ENCODE measurements at regions not wholly inside any gene's neighbourhood (a gene's known extent, or its start where the extent isn't known, plus 50 kb on each side); places are given as distances from the start of the nearest gene placed in this dataset.
"Not testable (repeated sequence)": the region's sequence is repeated elsewhere in the genome, so short reads cannot be mapped to it uniquely, and the experiment has no call there.

DNA sequence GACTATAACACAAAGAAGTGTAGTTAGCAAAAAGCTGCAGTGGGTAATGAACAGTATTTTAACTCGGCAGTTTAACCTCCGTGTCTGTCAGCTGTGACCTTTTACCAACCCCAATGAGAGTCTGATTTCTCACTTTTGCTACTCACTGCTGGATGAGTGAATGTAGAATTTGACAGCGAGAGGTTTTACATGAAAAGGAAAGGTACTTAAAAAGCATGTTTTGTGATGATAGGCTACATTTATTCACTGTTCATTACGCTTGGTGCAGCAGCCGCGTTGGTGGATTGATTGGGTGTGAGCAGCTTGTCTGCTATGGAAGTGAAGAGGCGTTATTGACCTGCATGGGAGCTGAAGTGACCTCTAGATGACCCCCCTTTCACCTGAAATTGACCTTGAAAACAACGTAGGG, 867.7 kb downstream of the NR2F1-AS1 start:
- no peak for DNase-seq (ENCODE audit: low spot score)
- intact Hi-C loops (cut with DNase I) = no loop called here

DNA sequence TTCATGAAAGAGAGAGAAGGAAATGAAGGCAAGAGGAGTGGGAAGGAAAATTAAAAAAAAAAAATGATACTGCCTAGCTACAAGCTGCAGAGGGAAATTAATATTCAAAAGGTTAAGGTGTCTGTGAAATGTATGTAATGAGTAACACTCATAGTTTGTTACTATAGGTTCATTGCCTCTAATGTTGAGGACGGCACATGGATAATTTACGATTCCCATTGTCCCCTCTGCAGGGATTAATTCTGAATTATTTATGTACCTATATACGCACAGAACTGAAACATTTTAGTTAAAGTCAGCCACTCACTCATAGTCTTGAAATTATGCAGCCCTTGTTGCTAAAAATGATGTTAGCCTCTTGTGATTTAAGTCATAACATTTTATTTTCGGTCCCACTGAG, 869.1 kb downstream of the NR2F1-AS1 start:
- intact Hi-C loops (cut with DNase I) = no loop called here
- DNase-seq (ENCODE audit: low spot score) = no peak

DNA sequence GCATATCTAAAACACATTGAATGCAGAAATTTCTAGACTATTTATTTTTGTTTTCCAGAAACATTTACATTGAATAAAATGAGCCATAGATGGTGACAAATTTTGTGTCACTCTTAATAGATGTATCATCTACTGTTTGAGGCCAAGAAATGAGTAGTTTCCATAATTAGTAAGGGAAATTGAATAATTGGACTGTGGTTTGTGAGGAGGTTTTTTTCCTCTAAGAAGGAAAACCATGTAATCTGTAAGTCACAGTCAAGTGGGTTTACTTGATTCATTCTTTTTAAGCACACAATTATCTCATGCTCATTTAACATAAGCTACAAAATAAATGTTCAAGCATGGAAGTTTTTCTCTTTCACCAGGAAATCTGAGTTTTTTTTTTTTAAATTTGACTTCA, 876.4 kb downstream of the NR2F1-AS1 start:
- DNase-seq (ENCODE audit: low spot score) = no peak
- intact Hi-C loops (cut with DNase I) = no loop called here

DNA sequence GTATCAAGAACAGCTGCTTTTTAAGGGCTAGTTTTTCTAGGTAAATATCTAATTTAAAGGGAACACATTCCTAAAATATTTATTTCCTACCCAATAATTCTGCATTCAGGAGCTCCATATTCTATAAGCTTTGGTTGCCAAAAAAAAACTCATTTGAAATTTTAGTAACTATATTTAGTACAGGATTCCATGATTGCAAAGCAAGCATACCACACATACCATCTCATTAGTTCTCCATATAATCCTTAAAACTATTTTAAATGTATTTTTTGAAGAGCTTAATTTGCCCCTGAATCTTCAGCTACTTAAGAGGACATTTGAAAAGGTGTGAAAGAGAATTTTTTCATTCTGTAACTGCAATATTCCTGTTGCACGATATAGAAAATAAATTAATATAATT, 877.0 kb downstream of the NR2F1-AS1 start:
- no peak for DNase-seq (ENCODE audit: low spot score)
- intact Hi-C loops (cut with DNase I) = no loop called here

DNA sequence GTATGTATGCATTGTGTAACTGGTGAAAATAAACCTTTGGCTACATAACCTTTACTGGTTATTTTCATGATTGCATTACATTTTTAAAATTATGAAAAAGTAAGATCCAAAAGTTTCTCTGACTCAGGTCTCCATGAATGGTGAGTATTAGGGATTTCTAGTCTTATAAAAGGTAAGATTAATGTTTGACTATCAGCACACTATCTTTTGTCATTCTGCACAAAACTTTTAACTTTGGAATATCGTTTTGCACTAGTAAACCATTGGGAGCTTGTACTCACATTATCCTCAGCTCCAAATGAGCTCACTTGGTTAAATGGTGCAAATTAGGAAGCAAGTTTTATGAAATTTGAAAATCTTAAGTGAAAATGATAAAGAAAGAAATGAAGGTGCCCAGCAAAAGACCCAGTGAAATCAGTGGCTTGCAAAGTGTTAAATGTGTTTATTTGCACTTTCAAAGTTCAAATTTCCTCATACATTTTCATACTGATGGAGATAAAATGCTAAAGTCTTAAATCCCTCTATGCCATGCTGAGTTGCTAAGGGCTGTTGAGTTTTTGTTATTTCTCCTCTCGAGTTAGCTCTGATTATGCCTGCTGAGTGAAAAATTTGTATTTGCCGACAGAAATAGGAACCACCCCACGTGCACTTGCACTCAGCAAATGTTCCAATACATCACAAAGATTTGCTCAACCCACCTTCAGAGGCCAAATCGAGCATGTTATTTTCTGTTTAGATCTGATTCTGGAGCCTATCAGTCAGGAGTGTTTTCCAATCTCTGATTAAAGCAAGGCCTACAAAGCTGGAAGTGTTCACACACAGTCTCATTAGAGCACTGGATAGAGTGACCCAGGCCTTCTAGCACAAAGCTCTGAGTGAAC, 885.7 kb downstream of the NR2F1-AS1 start:
- intact Hi-C loops (cut with DNase I) = no loop called here
- no peak for DNase-seq (ENCODE audit: low spot score)

DNA sequence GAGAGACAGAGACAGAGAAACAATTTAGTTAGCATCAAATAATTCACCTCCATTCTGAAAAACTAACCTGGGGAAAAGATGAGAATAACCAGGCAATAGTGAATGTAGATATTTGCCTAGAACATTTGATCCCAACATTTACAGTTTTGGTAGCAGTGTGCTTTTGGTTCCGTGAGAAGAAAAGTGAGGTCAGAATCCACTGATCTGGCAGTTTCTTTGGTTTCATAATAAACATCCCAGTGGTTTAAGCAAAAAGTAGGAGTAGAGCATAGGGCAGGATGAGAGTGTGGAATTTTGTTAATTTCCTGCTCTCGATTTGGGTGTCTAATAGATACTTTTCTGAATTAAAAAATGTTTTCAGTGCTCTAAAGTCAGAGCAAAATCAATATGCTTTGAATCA, 887.0 kb downstream of the NR2F1-AS1 start:
- no peak for DNase-seq (ENCODE audit: low spot score)
- intact Hi-C loops (cut with DNase I) = no loop called here

DNA sequence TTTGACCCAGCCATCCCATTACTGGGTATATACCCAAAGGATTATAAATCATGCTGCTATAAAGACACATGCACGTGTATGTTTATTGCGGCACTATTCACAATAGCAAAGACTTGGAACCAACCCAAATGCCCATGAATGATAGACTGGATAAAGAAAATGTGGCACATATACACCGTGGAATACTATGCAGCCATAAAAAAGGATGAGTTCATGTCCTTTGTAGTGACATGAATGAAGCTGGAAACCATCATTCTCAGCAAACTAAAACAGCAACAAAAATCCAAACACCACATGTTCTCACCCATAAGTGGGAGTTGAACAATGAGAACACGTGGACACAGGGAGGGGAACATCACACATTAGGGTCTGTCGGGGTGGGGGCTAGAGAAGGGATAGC, 889.1 kb downstream of the NR2F1-AS1 start:
- DNase-seq (ENCODE audit: low spot score); intact Hi-C loops (cut with DNase I): not testable (repeated sequence)

DNA sequence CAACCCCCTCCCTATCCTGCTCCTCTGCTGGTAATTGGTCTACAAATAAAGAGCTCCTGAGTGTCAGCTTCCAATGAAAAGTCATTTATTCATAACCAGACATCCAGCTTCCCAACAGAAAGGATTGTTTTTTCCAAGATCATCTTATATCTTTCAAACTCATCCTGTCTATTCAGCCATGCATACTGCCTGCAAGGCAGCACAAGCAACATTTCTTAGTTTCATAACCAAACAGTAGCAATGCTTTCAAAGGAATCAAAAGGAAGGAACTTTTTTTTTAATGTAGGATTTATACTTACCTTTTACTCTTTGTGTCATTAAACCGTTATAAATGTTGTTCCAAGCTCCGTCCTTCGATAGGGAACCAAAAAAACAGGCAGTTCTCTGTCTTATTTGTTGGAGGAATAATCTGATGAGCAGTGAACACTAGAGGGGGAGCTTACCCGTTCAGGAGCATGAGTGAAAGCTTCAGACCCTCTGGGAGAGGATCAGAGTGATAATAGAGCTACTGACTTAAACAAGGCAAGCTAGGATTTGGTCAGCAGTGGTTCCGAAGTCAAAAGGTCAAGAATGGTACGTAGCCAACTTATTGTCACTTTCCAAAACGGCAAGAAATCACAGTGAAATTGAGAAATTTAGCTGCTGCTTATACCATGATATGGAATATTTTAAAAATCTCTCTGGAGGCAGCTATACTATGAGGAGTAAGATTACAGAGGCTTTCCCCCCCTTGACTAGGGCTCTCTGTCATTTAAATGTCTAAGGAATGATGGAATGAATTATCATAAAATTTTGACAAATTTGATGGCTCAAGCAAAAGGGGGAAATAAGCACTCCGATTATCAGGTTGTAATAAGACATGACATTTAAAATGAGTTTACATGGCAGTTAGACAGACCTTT, 892.9 kb downstream of the NR2F1-AS1 start:
- intact Hi-C loops (cut with DNase I) = no loop called here
- no peak for DNase-seq (ENCODE audit: low spot score)

DNA sequence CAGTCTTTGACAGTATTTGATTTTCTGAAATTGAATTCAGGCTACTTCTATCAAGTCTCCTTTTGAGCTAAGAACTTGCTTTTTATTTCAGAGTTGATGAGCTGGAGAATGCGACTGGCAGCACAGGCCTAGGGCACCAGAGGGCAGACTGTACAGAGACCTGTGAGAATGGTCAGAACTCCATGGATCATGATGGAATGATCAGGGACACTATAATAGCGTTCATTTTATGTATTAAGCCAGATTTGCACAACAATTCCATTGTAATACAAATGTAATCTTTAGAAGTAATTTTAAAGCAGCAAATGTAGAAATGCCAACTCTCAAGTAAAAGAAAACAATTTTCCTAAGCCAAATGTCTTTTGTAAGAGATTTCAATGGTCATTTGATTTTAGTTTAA, 902.4 kb downstream of the NR2F1-AS1 start:
- DNase-seq (ENCODE audit: low spot score) = no peak
- intact Hi-C loops (cut with DNase I) = no loop called here

DNA sequence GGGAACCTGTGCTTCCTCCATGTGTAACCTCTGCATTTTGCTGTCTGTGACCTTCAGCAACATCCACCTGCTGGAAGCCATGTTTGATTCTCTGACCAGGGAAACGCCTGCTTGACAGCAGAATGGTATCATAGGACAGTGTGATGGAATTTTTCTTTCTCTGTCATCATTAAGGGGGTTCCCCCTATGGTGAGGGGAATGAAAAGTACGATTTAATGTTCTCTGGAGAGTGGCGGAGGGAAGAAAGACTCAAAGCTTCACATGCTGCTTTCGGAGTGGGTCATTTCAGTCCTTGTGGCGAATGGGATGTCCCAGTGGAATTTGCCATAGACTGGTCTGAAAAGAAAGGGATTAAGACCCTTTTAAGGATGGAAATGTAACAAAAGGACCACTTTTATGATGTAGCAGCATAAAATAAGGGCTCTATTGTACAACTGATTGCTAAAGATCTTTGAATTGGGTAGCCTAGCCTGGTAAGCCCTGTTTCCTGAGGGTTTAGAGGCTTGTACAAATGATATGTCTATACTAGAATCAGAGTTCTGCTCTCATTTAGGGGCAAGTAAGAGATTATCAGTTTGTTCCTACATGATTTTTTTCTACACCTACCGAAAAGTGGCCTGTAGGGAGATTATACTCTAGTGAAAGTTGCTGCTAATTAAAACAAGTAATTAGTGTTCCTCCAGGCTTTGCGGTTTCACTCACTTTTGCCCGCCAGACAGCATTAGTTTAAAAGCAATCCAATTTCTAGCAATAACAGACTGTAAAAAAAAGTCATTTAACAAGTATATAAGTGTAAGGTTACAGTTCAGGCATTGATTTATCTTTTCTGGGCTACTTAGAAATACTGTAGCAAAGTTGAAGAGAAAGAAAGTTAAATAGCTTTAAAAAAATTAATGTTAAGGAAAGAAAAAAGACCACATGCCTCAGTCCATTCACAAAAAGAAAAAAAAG, 904.5 kb downstream of the NR2F1-AS1 start:
- intact Hi-C loops (cut with DNase I) = no loop called here
- no peak for DNase-seq (ENCODE audit: low spot score)

DNA sequence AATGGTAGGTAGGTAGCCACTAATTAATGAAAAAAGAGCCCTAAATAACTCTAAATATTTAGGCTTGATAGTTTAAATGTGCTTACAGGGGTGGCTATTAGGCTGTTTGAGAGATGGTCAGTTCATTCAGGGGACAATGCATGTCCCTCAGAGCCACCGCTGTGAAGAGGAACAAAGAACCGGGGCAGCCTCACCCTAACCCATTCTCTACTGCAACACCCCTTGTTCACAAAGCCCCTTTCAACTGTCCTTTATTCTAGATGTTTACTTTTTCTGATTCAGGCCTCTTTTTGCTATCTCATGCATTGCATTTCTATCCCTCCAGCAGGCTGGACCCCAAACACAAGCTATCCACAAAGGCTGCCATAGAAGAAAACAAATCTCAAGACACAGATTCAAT, 906.7 kb downstream of the NR2F1-AS1 start:
- intact Hi-C loops (cut with DNase I) = no loop called here
- no peak for DNase-seq (ENCODE audit: low spot score)

DNA sequence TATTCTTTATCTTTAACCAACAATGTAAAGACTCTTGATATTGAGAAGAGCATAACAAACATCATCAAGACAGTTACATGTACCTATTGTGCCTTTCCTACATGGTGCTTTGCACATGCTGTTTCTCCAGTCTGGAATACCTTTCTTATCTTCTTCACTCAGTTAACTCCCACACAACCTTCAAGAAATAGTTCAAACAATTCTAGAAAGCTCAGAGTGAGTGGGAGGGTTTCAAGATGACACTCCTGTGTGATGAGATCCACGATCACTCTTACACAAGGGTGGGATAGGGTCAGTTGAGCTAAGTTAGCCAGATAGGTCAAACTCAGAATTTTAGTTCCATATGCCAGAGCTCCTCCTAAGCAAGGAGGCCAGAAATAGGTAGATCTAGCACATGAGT, 915.5 kb downstream of the NR2F1-AS1 start:
- DNase-seq (ENCODE audit: low spot score) = no peak
- intact Hi-C loops (cut with DNase I) = no loop called here

DNA sequence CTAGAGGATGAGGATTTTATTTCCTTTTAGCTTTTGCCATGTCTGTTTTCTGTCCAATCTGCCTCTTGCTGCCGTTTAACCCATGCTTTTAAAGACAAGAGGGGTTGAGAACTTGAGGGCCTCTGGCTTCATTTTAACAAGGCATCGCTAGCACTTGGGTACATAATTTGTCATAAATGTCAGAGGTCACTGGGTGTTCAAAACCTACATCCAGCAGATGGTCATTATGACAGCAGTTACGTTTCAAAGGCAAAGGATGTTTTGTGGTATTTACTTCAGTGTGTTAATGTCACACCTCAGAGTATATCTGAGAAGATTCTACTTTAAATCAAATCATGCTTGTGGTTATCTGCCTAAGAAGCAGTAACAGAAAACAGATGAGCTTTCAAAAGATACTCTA, 918.3 kb downstream of the NR2F1-AS1 start:
- intact Hi-C loops (cut with DNase I) = no loop called here
- no peak for DNase-seq (ENCODE audit: low spot score)

DNA sequence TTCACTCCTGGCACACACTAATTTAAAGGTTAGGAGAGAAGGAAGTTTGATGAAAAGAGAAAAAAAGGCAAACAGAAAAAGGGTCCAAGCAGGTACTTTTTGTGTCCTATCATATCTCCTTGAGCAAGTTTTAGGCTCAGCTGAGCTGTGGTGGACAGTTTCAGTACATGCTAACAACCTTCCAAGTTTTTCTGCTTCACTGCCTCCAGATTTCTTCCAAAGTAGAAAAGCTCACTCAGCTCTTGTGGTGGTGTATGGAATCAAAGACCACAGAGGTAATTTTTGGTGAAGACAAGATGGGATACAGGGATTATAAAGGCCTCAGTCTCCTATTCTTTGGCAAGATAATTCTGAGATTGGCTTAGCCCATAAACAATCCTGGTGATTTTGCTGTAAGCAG, 921.8 kb downstream of the NR2F1-AS1 start:
- DNase-seq (ENCODE audit: low spot score) = no peak
- intact Hi-C loops (cut with DNase I) = no loop called here

DNA sequence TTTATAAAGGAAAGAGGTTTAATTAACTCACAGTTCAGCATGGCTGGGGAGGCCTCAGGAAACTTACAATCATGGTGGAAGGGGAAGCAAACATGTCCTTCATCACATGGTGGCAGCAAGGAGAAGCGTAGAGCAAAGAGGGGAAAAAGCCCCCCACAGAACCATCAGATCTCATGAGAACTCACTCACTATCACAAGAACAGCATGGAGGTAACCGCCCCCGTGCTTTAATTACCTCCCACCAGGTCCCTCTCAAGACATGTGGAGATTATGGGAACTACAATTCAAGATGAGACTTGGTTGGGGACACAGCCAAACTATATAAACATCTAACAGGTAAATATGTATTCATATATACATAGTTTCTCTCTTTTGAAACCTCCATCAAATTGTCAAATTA, 926.4 kb downstream of the NR2F1-AS1 start:
- DNase-seq (ENCODE audit: low spot score); intact Hi-C loops (cut with DNase I): not testable (repeated sequence)

DNA sequence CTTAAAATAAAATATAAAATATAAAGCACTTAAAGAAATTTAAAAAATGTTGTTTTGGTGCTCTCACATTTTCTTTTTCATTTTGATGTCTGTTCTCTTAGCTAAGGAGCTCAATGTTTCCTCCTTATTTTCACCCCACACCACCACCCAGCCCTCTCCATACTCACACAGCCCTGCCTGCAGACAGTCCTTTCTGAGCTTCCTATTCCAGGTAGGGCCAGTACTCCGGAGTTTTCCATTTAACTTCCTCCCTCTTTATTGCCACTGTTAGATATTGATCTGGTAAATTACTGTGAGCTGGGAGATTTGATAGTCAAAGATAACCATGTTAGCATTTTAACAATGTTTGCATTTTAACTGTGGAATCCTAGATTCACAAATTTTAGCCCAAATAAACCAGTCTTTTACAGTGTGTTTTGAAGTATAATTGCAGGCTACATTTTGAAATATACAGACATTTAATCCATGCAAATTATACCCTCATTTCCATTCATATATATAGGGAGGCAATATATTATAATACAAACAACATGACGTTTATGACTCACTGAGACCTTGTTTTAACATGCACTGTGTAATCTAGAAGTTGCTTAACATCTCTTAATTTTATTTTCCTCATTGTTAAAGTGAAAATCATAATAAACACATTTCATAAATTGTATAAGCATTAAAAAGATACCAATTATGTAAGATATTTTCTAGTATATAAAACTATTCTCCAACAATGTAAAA, 927.1 kb downstream of the NR2F1-AS1 start:
- intact Hi-C loops (cut with DNase I) = no loop called here
- DNase-seq (ENCODE audit: low spot score) = no peak

DNA sequence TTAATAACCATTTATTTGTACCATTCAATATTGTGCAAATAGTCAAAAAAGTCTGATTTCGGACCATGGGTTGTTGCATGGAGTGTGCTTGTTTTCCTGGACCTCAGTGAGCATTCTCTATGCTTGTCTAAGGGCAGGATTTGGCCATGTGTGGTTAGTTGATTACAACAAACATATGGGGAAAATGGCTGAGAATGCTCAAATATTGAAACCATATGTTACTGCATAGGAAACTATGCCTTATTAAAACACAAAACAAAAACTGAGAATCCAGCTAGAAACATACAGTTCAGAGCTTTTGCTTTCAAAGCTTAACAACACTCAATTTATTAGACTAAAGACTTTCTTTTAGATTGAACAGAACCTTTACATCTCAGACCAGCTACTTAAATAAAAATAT, 928.3 kb downstream of the NR2F1-AS1 start:
- intact Hi-C loops (cut with DNase I) = no loop called here
- no peak for DNase-seq (ENCODE audit: low spot score)

DNA sequence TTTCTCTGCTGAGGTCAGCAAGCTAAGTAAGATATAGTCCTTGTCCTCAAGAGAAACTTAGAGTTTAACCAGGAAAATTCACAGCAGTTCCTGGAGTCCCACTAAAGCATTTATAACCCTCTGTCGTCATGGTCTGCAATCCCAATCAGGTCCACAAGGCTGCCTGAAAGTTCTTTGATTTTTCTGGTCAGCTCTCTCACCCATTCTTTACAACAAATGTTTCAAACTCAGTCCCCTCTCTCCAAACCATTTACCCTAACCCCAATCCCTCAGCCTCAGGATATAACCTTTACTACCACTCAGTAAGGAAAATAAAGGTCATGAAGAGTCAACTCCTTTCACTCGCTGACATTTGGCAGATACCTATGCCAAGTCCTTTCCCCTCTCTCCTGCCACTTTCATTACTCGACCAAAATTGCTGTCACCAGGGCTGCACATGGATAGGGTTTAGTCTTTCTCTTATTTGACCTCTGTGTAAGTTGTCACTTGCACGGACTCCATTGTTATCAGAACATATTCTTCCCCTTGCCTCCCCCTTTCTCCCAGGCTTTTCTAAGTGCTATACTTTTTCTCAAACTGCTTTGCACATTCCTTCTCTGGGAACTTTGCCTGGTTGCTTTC, 936.6 kb downstream of the NR2F1-AS1 start:
- no peak for DNase-seq (ENCODE audit: low spot score)
- intact Hi-C loops (cut with DNase I) = no loop called here
